ENCODE measurements at regions not wholly inside any gene's neighbourhood (a gene's known extent, or its start where the extent isn't known, plus 50 kb on each side); places are given as distances from the start of the nearest gene placed in this dataset.
"Not testable (repeated sequence)": the region's sequence is repeated elsewhere in the genome, so short reads cannot be mapped to it uniquely, and the experiment has no call there.

DNA sequence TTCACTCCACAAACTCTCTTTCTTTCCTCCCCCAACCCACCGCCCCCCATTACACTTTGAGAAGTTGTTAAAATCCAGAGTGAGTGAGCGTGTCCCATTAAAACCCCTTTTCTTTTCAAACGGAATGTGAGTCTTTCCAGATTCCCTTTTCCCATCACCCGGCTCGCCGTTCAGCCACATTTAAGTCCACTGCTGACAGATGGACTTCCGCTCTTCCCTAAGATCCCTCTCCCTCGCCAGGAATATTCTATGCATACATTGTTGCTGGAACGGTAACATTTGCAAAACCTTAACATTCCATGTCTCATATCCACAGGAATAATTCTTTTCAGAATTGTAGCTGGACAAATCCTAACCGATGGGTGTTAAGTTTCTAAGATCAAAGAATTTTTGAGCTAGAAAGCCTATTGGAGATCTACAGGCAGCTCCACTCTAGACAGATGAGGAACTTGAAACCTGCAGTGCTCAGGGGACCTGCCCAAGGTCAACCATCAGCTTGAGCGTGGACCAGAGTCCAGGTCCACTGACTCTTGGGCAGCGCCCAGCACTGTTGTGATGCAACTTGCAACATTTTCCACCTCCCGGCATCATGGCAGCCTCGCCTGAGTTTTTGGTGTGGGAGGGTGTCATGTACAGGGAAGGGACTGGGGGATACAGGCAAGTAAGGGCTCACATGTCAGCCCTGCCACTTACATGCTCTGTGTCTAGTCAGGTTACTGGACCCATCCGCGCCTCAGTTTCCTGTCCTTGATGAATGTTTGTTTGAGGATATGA, 500.1 kb downstream of the CCDC171 start:
- no peak for DNase-seq (ENCODE audit: low read depth in 2 of 2)

GRCh38 chr9:16057541-16057940, 504.7 kb downstream of the CCDC171 start:
- DNase-seq (ENCODE audit: low read depth in 2 of 2): no peak

DNA sequence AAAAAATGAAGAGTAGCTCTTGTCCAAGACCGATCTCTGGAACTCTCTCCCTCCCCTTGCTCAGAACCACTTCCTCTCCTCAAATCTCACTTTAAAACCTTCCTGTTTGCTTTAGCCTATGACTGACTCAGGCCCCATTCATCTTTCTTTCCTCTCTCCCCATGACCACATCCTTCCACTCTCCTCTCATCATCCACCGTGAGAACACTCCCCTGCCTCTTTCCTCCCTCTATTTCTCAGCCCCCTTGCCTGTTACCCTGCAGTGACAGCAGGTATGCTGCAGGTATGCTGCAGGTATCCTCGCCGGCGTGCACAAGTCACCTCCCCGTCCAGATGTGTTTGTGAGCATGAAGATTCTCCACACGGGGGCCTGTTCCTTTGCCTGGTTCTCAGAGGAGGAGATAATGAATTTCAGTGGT, 505.3 kb downstream of the CCDC171 start:
- no peak for DNase-seq (ENCODE audit: low read depth in 2 of 2)

GRCh38 chr9:16060436-16061129, 507.7 kb downstream of the CCDC171 start:
- DNase-seq (ENCODE audit: low read depth in 2 of 2): no peak

- no peak for DNase-seq (ENCODE audit: low read depth in 2 of 2)
Observed at GRCh38 chr9:16062542-16063240, 509.8 kb downstream of the CCDC171 start.

- DNase-seq (ENCODE audit: low read depth in 2 of 2): no peak
Observed at GRCh38 chr9:16063241-16063591, 510.4 kb downstream of the CCDC171 start.

GRCh38 chr9:16064771-16065170, 511.9 kb downstream of the CCDC171 start:
- no peak for DNase-seq (ENCODE audit: low read depth in 2 of 2)

GRCh38 chr9:16066201-16066600, 513.4 kb downstream of the CCDC171 start:
- DNase-seq (ENCODE audit: low read depth in 2 of 2): not testable (repeated sequence)

DNA sequence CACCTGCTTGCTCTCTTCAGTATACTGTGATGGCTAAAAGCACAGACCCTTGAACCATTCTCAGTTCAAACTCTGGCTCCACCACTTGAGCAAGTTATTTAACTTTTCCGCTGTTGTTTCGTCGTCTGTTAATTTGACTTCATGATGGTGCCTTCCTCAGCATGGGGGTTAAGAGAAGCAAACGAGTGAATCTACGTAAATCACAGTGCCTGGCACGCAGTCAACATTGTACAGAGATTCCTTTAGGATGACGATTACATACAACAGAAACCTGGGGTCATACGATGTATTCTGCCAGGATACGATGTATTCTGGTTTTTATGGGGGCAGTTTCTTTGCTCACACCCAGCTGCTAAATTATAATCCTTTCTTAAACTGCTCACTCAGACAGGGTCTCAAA, 515.6 kb downstream of the CCDC171 start:
- no peak for DNase-seq (ENCODE audit: low read depth in 2 of 2)

- DNase-seq (ENCODE audit: low read depth in 2 of 2): no peak
Observed at GRCh38 chr9:16069249-16069648, 516.4 kb downstream of the CCDC171 start.

GRCh38 chr9:16069671-16070454, 517.0 kb downstream of the CCDC171 start:
- DNase-seq (ENCODE audit: low read depth in 2 of 2): no peak

- DNase-seq (ENCODE audit: low read depth in 2 of 2): no peak
Observed at GRCh38 chr9:16070455-16071145, 517.8 kb downstream of the CCDC171 start.

DNA sequence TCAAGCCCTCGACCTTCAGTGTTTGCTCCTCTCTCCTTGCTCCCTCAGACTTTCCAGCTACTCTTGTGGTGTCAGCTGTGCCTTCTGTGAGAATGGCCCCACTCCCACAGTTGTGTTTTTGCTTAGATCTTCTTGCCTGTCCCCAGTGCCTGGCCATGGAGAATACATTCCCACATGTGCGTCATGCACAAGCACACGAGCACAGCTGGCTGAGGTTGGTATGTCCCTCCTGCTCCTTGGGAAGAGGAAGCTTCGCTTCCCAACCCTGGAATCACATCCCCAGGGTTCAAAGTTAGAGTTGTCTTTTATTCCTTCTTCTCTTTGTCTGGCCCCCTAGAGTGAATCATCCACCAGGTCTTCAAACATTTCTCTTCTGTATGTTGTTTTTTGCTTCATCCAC, 518.6 kb downstream of the CCDC171 start:
- DNase-seq (ENCODE audit: low read depth in 2 of 2): no peak

DNA sequence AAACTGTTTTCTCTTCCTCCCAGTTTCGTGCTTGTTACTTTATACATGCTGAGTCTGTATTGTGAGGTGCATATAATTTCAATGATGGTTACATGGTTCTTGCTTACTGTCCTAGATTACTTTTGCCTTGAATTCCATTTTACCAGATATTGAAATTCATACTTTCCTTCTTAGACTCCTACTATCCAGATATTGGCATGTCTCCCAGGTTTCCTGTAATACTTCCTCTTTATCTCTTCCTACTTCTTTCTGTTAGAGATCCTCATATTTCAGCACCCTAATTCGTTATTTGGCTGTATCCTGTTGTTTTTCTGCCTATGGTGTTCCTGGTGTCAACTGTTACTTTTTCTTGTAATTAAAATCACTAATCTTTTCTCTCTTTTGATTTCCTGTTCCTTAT, 522.1 kb downstream of the CCDC171 start:
- no peak for DNase-seq (ENCODE audit: low read depth in 2 of 2)

DNA sequence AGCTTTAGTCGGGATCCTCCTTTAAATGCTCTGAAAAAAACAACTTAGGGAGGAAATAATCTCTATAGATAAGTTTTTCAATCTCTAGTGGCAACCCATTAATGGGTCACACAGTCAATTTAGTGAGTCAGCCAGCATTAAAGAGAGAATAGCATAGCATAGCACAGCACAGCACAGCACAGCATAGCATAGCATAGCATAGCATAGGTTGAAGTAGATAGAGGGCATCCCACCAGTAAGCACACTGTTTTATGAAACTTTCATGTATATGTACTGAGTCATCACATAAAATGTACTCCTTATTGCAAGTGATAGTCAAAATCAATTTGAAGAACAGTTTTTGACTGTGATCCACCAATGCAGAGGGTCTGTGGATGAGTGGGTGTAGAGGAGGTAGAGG, 522.9 kb downstream of the CCDC171 start:
- DNase-seq (ENCODE audit: low read depth in 2 of 2): no peak

- DNase-seq (ENCODE audit: low read depth in 2 of 2): no peak
Observed at GRCh38 chr9:16076511-16076910, 523.7 kb downstream of the CCDC171 start.

DNA sequence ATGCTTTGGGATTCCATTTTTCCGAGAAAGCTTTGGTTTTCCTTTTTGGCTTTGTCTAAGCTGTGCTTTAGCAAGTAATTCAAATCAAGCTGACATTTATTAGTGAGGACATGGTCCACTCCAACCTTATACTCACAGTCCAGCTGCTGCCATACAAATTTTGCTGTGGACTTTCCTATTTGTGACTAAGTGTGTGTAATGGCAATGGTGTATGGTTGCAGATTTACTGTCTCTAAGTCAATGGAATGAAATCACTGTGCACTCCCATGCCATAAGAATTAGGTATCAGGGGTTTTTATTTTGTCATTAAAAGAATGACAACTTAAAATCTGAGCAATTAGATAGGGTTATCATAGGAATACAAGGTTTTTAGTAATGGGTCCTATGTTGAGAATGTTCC, 530.0 kb downstream of the CCDC171 start:
- DNase-seq (ENCODE audit: low read depth in 2 of 2): no peak

DNA sequence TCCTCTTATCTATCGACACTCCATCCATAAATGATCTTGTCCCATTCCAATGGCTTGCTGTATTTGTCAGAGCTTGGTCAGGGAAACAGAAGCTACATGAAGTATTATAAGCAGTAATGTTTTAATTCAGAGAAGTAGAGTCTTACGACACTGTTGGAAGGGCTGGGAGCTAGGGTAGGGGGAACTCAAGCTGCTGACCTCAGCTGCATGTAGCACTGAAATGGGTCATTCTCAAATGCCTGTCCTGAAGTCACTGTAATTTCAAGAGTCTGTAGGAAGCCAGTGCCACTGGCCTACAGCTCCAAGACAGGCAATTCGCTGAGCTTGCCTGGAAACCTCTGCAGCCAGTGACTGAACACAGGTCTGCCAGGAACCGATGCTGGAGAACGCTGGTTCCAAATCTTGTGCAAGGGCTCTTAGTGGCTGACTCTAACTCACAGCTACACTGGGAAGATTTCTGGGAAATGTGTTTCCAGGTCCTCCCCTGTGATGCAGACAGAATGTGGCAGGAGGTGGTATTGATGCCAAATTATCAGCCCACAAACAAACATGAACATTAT, 532.4 kb downstream of the CCDC171 start:
- DNase-seq (ENCODE audit: low read depth in 2 of 2): no peak

GRCh38 chr9:16090907-16091629, 538.2 kb downstream of the CCDC171 start:
- DNase-seq (ENCODE audit: low read depth in 2 of 2): no peak
